Mesenchymal stem cell (in vitro differentiated cells and primary cell): ENCODE measurements at regions not wholly inside any gene's neighbourhood (a gene's known extent, or its start where the extent isn't known, plus 50 kb on each side); places are given as distances from the start of the nearest gene placed in this dataset.
A peak's percentile ranks its signal among the peaks of the same experiment; 100 is the strongest.
"Not testable (repeated sequence)": the region's sequence is repeated elsewhere in the genome, so short reads cannot be mapped to it uniquely, and the experiment has no call there.

ENCODE experiments used
- DNase-seq: peaks from one replicate; pipeline ENCODE4 v3.0.0-alpha.2; 2013
- H2AFZ ChIP-seq: one replicate; pipeline ENCODE4 v1.6.1; 2013; ENCODE audit warnings: low read depth, mild to moderate bottlenecking, control low read depth, inconsistent platforms, low read length, moderate library complexity
- H2AK5ac ChIP-seq: 2 replicates; pipeline ENCODE4 v1.6.1; 2013; ENCODE audit warnings: low read length, moderate library complexity, mild to moderate bottlenecking, inconsistent platforms; ENCODE audit not compliant: severe bottlenecking
- H2BK120ac ChIP-seq: one replicate; pipeline ENCODE4 v1.6.1; 2013; ENCODE audit warnings: low read depth, mild to moderate bottlenecking, inconsistent platforms, low read length, moderate library complexity
- H2BK12ac ChIP-seq, 2 experiments: one replicate each; pipeline ENCODE4 v1.6.1; 2013; ENCODE audit warnings: inconsistent platforms in 2 of 2, low read length in 2 of 2, mild to moderate bottlenecking in 2 of 2, moderate library complexity in 2 of 2, control low read depth in 1 of 2
- H2BK15ac ChIP-seq: one replicate; pipeline ENCODE4 v1.6.1; 2013; ENCODE audit warnings: mild to moderate bottlenecking, low read depth, inconsistent platforms; ENCODE audit not compliant: poor library complexity, severe bottlenecking
- H2BK5ac ChIP-seq: 2 replicates; pipeline ENCODE4 v1.6.1; 2013; ENCODE audit warnings: low read depth, mild to moderate bottlenecking, low read length, control low read depth, inconsistent platforms; ENCODE audit not compliant: poor library complexity, severe bottlenecking
- H3K14ac ChIP-seq, 2 experiments: one replicate each; pipeline ENCODE4 v1.6.1; 2013; ENCODE audit warnings: inconsistent platforms in 2 of 2, low read length in 2 of 2, control low read depth in 1 of 2, mild to moderate bottlenecking in 1 of 2, moderate library complexity in 1 of 2
- H3K18ac ChIP-seq, 2 experiments: one replicate each; pipeline ENCODE4 v1.6.1; 2013; ENCODE audit warnings: inconsistent platforms in 2 of 2, low read length in 2 of 2, control low read depth in 1 of 2, low read depth in 1 of 2, mild to moderate bottlenecking in 1 of 2
- H3K23ac ChIP-seq, 2 experiments: one replicate each; pipeline ENCODE4 v1.6.1; 2013; ENCODE audit warnings: inconsistent platforms in 2 of 2, low read length in 2 of 2, mild to moderate bottlenecking in 2 of 2, moderate library complexity in 2 of 2, control low read depth in 1 of 2
- H3K27ac ChIP-seq: 2 replicates; pipeline ENCODE4 v1.5.1; 2013; ENCODE audit warnings: mild to moderate bottlenecking, moderate library complexity, low read length, control low read depth, inconsistent platforms; ENCODE audit not compliant: poor library complexity, severe bottlenecking
- H3K27me3 ChIP-seq, 2 experiments: 2 replicates each; pipeline versions ENCODE4 v1.6.1 to v1.7.0; 2013; ENCODE audit warnings: low read length in 2 of 2, mild to moderate bottlenecking in 2 of 2, moderate library complexity in 2 of 2, control low read depth in 1 of 2, inconsistent platforms in 1 of 2; ENCODE audit not compliant: control insufficient read depth in 1 of 2, insufficient read depth in 1 of 2
- H3K36me3 ChIP-seq, 2 experiments: 2 replicates each; pipeline versions ENCODE4 v1.6.1 to v1.7.0; 2013; ENCODE audit warnings: low read length in 2 of 2, control low read depth in 1 of 2, inconsistent platforms in 1 of 2, low read depth in 1 of 2, mild to moderate bottlenecking in 1 of 2; ENCODE audit not compliant: insufficient read depth in 2 of 2, control insufficient read depth in 1 of 2
- H3K4ac ChIP-seq, 2 experiments: one replicate each; pipeline ENCODE4 v1.6.1; 2013; ENCODE audit warnings: inconsistent platforms in 2 of 2, low read length in 2 of 2, mild to moderate bottlenecking in 2 of 2, moderate library complexity in 2 of 2, control low read depth in 1 of 2, low read depth in 1 of 2
- H3K4me1 ChIP-seq: 2 replicates; pipeline ENCODE4 v1.6.1; 2013; ENCODE audit warnings: low read depth, low read length, control low read depth; ENCODE audit not compliant: control insufficient read depth, insufficient read depth
- H3K4me2 ChIP-seq: 2 replicates; pipeline ENCODE4 v1.6.1; 2013; ENCODE audit warnings: low read length, mild to moderate bottlenecking, inconsistent platforms; ENCODE audit not compliant: poor library complexity, severe bottlenecking
- H3K4me3 ChIP-seq, 2 experiments: 2 replicates each; pipeline versions ENCODE4 v1.5.1 to v1.7.0; 2013; ENCODE audit warnings: low read length in 2 of 2, mild to moderate bottlenecking in 2 of 2, control low read depth in 1 of 2, low read depth in 1 of 2; ENCODE audit not compliant: insufficient read depth in 1 of 2
- H3K79me1 ChIP-seq: replicated peaks from 2 replicates; pipeline ENCODE4 v1.6.1; 2013; ENCODE audit warnings: mild to moderate bottlenecking, control low read depth, low read length, inconsistent platforms; ENCODE audit not compliant: poor library complexity, severe bottlenecking
- H3K9ac ChIP-seq: 2 replicates; pipeline ENCODE4 v1.7.0; 2013; ENCODE audit warnings: mild to moderate bottlenecking, low read length, moderate library complexity
- H3K9me3 ChIP-seq: 2 replicates; pipeline ENCODE4 v1.7.0; 2013; ENCODE audit warnings: mild to moderate bottlenecking, low read length; ENCODE audit not compliant: control insufficient read depth
- H4K8ac ChIP-seq: one replicate; pipeline ENCODE4 v1.6.1; 2013; ENCODE audit warnings: inconsistent platforms, mild to moderate bottlenecking, low read length, moderate library complexity
- H4K91ac ChIP-seq: one replicate; pipeline ENCODE4 v1.6.1; 2013; ENCODE audit warnings: mild to moderate bottlenecking, low read length, inconsistent platforms
- WGBS: methylation state at CpG from one replicate; pipeline ENCODE4 v1.1.7; 2013; ENCODE audit warnings: mixed read lengths; 5-methylcytosine and 5-hydroxymethylcytosine counted together

DNA sequence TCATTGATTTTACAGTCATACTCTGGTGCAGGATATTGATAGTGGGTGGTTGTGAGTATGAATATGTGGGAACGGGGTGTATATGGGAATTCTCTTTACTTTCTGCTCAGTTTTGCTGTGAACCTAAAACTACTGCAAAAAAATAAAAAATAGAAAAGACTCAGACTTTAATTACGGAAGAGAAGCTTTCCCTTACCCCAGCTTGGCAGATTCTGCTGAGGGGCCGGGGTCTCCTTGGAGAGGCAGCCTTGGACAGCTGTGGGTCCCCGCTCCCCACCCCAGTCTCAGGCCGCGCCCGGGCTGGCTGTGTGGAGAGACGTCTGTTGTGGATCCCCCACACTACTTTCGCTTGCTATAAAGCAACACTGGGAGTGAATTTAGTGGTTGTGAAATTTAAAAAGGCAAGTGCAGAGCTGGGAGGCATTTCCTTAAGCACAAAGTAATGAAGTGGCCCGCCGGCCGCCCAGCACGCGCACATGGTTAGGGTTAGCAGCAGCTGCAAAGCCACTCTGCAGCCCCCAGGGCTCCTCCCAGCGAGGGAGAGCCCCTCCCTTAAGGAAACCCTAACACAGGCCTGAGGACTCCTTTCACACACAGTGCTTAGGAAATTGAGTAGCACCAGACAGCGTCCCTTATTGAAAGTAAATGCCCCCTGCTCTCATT lies 102.4 kb downstream of the DDX1 start:
- H2BK5ac ChIP-seq: no peak overlapping the region
- H3K79me1 ChIP-seq: no peaks in the 10 kb centered on the region
- H3K4me1 ChIP-seq: peaks cover 6% of the 10 kb centered on the region
- H2BK12ac ChIP-seq: no peak overlapping the region
- no peak overlapping the region for H3K27ac ChIP-seq
- H3K18ac ChIP-seq: no peak overlapping the region
- no peak overlapping the region for H3K14ac ChIP-seq
- H3K36me3 ChIP-seq: no peaks in the 10 kb centered on the region
- H3K9ac ChIP-seq: no peak overlapping the region
- WGBS: 73% methylated on average over 15 of the region's 16 CpGs
- H2AFZ ChIP-seq: no peak overlapping the region
- no peak overlapping the region for H3K23ac ChIP-seq
- H3K9me3 ChIP-seq: no peaks in the 10 kb centered on the region
- H3K4ac ChIP-seq: no peak overlapping the region
- H4K91ac ChIP-seq: no peak overlapping the region
- peaks cover 13 to 18% of the 10 kb centered on the region in 2 experiments for H3K27me3 ChIP-seq
- no peak overlapping the region for H2BK120ac ChIP-seq
- no peak overlapping the region for H2AK5ac ChIP-seq
- H2BK15ac ChIP-seq: no peak overlapping the region
- no peak for DNase-seq
- H3K4me2 ChIP-seq: no peak overlapping the region
- H3K4me3 ChIP-seq: peak overlapping the region in 1 of 2 experiments; percentile 33
- H4K8ac ChIP-seq: no peak overlapping the region

GRCh38 chr2:15694589-15694986 lies 102.9 kb downstream of the DDX1 start:
- Histone ChIP-seq H3K4me1 (peaks cover 6% of the 10 kb centered on the region), H2AK5ac (no peak overlapping the region), H2AFZ (no peak overlapping the region), H3K36me3 (no peaks in the 10 kb centered on the region), H3K27me3 (peaks cover 7 to 14% of the 10 kb centered on the region in 2 experiments), H3K18ac (no peak overlapping the region), H3K9ac (no peak overlapping the region), H2BK15ac (no peak overlapping the region), H3K27ac (no peak overlapping the region), H2BK5ac (no peak overlapping the region), H4K91ac (no peak overlapping the region), H3K4me3 (no peak overlapping the region), H3K14ac (no peak overlapping the region), H2BK120ac (no peak overlapping the region), H2BK12ac (no peak overlapping the region), H3K9me3 (no peaks in the 10 kb centered on the region), H3K4me2 (no peak overlapping the region), H4K8ac (no peak overlapping the region), H3K79me1 (no peaks in the 10 kb centered on the region), H3K4ac (no peak overlapping the region), H3K23ac (no peak overlapping the region)
- no peak for DNase-seq
- WGBS: 86% methylated on average over 7 of the region's 7 CpGs

- H4K8ac ChIP-seq: no peak overlapping the region
- H3K18ac ChIP-seq: no peak overlapping the region
- no peak overlapping the region for H3K4ac ChIP-seq
- H3K4me2 ChIP-seq: no peak overlapping the region
- H2AFZ ChIP-seq: no peak overlapping the region
- no peak overlapping the region for H3K27ac ChIP-seq
- H2BK12ac ChIP-seq: no peak overlapping the region
- no peak for DNase-seq
- H2AK5ac ChIP-seq: no peak overlapping the region
- no peak overlapping the region for H3K4me3 ChIP-seq
- no peak overlapping the region for H3K9ac ChIP-seq
- H4K91ac ChIP-seq: no peak overlapping the region
- no peak overlapping the region for H3K23ac ChIP-seq
- no peak overlapping the region for H2BK120ac ChIP-seq
- H2BK5ac ChIP-seq: no peak overlapping the region
- no peaks in the 10 kb centered on the region for H3K9me3 ChIP-seq
- H3K4me1 ChIP-seq: peaks cover 6% of the 10 kb centered on the region
- H3K14ac ChIP-seq: no peak overlapping the region
- H3K36me3 ChIP-seq: no peaks in the 10 kb centered on the region
- H2BK15ac ChIP-seq: no peak overlapping the region
- WGBS: 63% methylated on average over 7 of the region's 9 CpGs
- no peaks in the 10 kb centered on the region for H3K79me1 ChIP-seq
- H3K27me3 ChIP-seq: peaks cover 4 to 11% of the 10 kb centered on the region in 2 experiments
Observed at GRCh38 chr2:15695582-15696330, 104.1 kb downstream of the DDX1 start.

DNA sequence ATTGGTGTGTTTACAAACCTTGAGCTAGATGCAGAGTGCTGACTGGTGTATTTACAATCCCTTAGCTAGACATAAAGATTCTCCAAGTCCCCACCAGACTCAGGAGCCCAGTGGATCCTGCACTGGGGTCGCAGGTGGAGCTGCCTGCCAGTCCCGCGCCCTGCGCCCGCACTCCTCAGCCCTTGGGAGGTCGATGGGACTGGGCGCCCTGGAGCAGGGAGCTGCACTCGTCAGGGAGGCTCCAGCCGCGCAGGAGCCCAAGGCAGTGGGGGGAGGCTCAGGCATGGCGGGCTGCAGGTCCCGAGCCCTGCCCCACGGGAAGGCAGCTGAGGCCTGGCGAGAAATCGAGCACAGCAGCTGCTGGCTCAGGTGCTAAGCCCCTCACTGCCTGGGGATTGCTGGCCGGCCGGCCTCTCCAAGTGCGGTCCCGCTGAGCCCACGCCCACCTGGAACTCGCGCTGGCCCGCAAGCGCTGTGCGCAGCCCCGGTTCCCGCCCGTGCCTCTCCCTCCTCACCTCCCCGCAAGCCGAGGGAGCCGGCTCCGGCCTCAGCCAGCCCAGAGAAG lies 105.0 kb downstream of the DDX1 start:
- not testable (repeated sequence) for H3K27ac ChIP-seq, H3K36me3 ChIP-seq, H3K4me3 ChIP-seq, H4K8ac ChIP-seq, H2BK120ac ChIP-seq, H3K4me2 ChIP-seq, H3K9me3 ChIP-seq, H3K23ac ChIP-seq, H3K27me3 ChIP-seq, H2BK5ac ChIP-seq, H3K4ac ChIP-seq, H4K91ac ChIP-seq, H2BK15ac ChIP-seq, H3K9ac ChIP-seq, H2AK5ac ChIP-seq, H3K14ac ChIP-seq, H3K4me1 ChIP-seq, H2BK12ac ChIP-seq, H2AFZ ChIP-seq, DNase-seq, H3K18ac ChIP-seq, H3K79me1 ChIP-seq
- WGBS: 75% methylated on average over 32 of the region's 32 CpGs
